ENCODE measurements at regions not wholly inside any gene's neighbourhood (a gene's known extent, or its start where the extent isn't known, plus 50 kb on each side); places are given as distances from the start of the nearest gene placed in this dataset.

GRCh38 chr9:129273136-129273895, 95.3 kb upstream of the IER5L start:
- TF ChIP-seq ELF1 (IDR thresholded peaks at IDR 0.05) (no peak), MAX (IDR thresholded peaks at IDR 0.05; ENCODE audit: low read depth) (no peak), CTCF (IDR thresholded peaks at IDR 0.05) (no peak), SIN3A (IDR thresholded peaks at IDR 0.05; ENCODE audit: borderline replicate concordance, low read depth, low read length) (no peak), TEAD4 (IDR thresholded peaks at IDR 0.05; ENCODE audit: borderline replicate concordance, insufficient read depth) (no peak), GABPA (IDR thresholded peaks at IDR 0.05; ENCODE audit: low read depth) (no peak), FOXM1 (IDR thresholded peaks at IDR 0.05; ENCODE audit: low read depth) (no peak), NFIC (IDR thresholded peaks at IDR 0.05; ENCODE audit: borderline replicate concordance) (no peak), EZH2phosphoT487 (IDR thresholded peaks at IDR 0.05; ENCODE audit: borderline replicate concordance, low read depth) (no peak)
